MM.1S (cell line): ENCODE measurements at regions not wholly inside any gene's neighbourhood (a gene's known extent, or its start where the extent isn't known, plus 50 kb on each side); places are given as distances from the start of the nearest gene placed in this dataset.

Experiments
- DNase-seq: peaks from one replicate; pipeline ENCODE4 v3.0.0-alpha.2; 2015
- H2AFZ ChIP-seq: fragments of 300-600 bp; sonication (generic); 2 replicates; pipeline ENCODE4 v1.6.0; 2016; ENCODE audit warnings: antibody characterized with exemption, low read length
- H3F3A ChIP-seq: fragments of 300-600 bp; sonication (generic); 2 replicates; pipeline ENCODE4 v1.6.1; 2016; ENCODE audit warnings: mild to moderate bottlenecking, antibody characterized with exemption, low read length, moderate library complexity, mixed read lengths; ENCODE audit not compliant: insufficient read depth
- H3K27ac ChIP-seq: fragments of 300-600 bp; sonication (generic); 2 replicates; pipeline ENCODE4 v1.5.1; 2016; ENCODE audit warnings: mild to moderate bottlenecking, low read length
- H3K27me3 ChIP-seq: fragments of 300-600 bp; sonication (generic); replicated peaks from 2 replicates; pipeline ENCODE4 v1.6.0; 2016; ENCODE audit warnings: low read length; ENCODE audit not compliant: insufficient read depth
- H3K36me3 ChIP-seq: fragments of 300-600 bp; sonication (generic); replicated peaks from 2 replicates; pipeline ENCODE4 v1.6.1; 2016; ENCODE audit warnings: mild to moderate bottlenecking, low read length, mixed read lengths; ENCODE audit not compliant: insufficient read depth
- H3K4me1 ChIP-seq: fragments of 300-600 bp; sonication (generic); 2 replicates; pipeline ENCODE4 v1.6.1; 2016; ENCODE audit warnings: low read length, mixed read lengths
- H3K4me2 ChIP-seq: fragments of 300-600 bp; sonication (generic); 2 replicates; pipeline ENCODE4 v1.6.0; 2016; ENCODE audit warnings: low read depth, low read length
- H3K4me3 ChIP-seq: fragments of 300-600 bp; sonication (generic); 2 replicates; pipeline ENCODE4 v1.5.1; 2016; ENCODE audit warnings: low read length, mixed read lengths
- H3K79me2 ChIP-seq: fragments of 300-600 bp; sonication (generic); 2 replicates; pipeline ENCODE4 v1.6.1; 2016; ENCODE audit warnings: mixed run types, low read length, mixed read lengths
- H3K9ac ChIP-seq: fragments of 300-600 bp; sonication (generic); 2 replicates; pipeline ENCODE4 v1.6.1; 2016; ENCODE audit warnings: low read length, mixed read lengths
- H3K9me2 ChIP-seq: fragments of 300-600 bp; sonication (generic); replicated peaks from 2 replicates; pipeline ENCODE4 v1.6.1; 2016; ENCODE audit warnings: mild to moderate bottlenecking, low read length, mixed read lengths; ENCODE audit not compliant: insufficient read depth
- H3K9me3 ChIP-seq: fragments of 300-600 bp; sonication (generic); replicated peaks from 2 replicates; pipeline ENCODE4 v1.6.1; 2016; ENCODE audit warnings: mild to moderate bottlenecking, low read length, mixed read lengths; ENCODE audit not compliant: insufficient read depth
- H4K20me1 ChIP-seq: fragments of 300-600 bp; sonication (generic); 2 replicates; pipeline ENCODE4 v1.6.1; 2016; ENCODE audit warnings: mild to moderate bottlenecking, low read length, moderate library complexity, mixed read lengths; ENCODE audit not compliant: insufficient read depth
- CTCF ChIP-seq: fragments of 300-600 bp; sonication (generic); IDR thresholded peaks from 2 replicates; pipeline ENCODE4 v1.5.1; 2016; ENCODE audit warnings: antibody characterized with exemption, low read length, mixed read lengths
- EZH2 ChIP-seq: fragments of 300-600 bp; sonication (generic); optimal IDR thresholded peaks from 2 replicates; pipeline ENCODE3; 2017; ENCODE audit warnings: low read depth, mild to moderate bottlenecking, antibody characterized with exemption, low read length, mixed read lengths
- EZH2phosphoT487 ChIP-seq: fragments of 300-600 bp; sonication (generic); IDR thresholded peaks from 2 replicates; pipeline ENCODE4 v1.6.1; 2018; ENCODE audit warnings: antibody characterized with exemption, low read length

GRCh38 chr6:62819640-62820039 is 391.6 kb upstream of the FKBP1C start:
- no peaks in the 10 kb centered on the region for H3K79me2 ChIP-seq
- no peaks in the 10 kb centered on the region for H3K4me1 ChIP-seq
- DNase-seq: no peak
- H3K4me2 ChIP-seq: no peak overlapping the region
- H3K27me3 ChIP-seq: no peaks in the 10 kb centered on the region
- no peaks in the 10 kb centered on the region for H3K36me3 ChIP-seq
- H4K20me1 ChIP-seq: no peaks in the 10 kb centered on the region
- H3F3A ChIP-seq: no peaks in the 10 kb centered on the region
- TF ChIP-seq CTCF: no peak
- TF ChIP-seq EZH2phosphoT487: no peak
- TF ChIP-seq EZH2: no peak
- H3K9me3 ChIP-seq: no peaks in the 10 kb centered on the region
- no peak overlapping the region for H3K9ac ChIP-seq
- no peak overlapping the region for H2AFZ ChIP-seq
- H3K4me3 ChIP-seq: no peak overlapping the region
- no peak overlapping the region for H3K27ac ChIP-seq
- no peaks in the 10 kb centered on the region for H3K9me2 ChIP-seq

GRCh38 chr6:62808565-62809293 is 402.5 kb upstream of the FKBP1C start:
- Histone ChIP-seq H3K4me3 (no peak overlapping the region), H3K9me2 (no peaks in the 10 kb centered on the region), H3K79me2 (no peaks in the 10 kb centered on the region), H3K9me3 (no peaks in the 10 kb centered on the region), H3K9ac (no peak overlapping the region), H3K4me2 (no peak overlapping the region), H3K27ac (no peak overlapping the region), H2AFZ (no peak overlapping the region), H4K20me1 (no peaks in the 10 kb centered on the region), H3K36me3 (no peaks in the 10 kb centered on the region), H3K4me1 (0 out of 2 replicates have a peak, but pooled peaks cover 6% of the 10 kb centered on the region), H3K27me3 (no peaks in the 10 kb centered on the region), H3F3A (no peaks in the 10 kb centered on the region)
- DNase-seq: peak; percentile 27
- no peak for TF ChIP-seq CTCF
- no peak for TF ChIP-seq EZH2
- TF ChIP-seq EZH2phosphoT487: no peak

- Histone ChIP-seq H3K4me2 (no peak overlapping the region), H3K36me3 (no peaks in the 10 kb centered on the region), H3K4me1 (0 out of 2 replicates have a peak, but pooled peaks cover 6% of the 10 kb centered on the region), H3K4me3 (no peak overlapping the region), H3F3A (no peaks in the 10 kb centered on the region), H2AFZ (no peak overlapping the region), H3K27me3 (no peaks in the 10 kb centered on the region), H3K27ac (no peak overlapping the region), H3K9ac (no peak overlapping the region), H3K79me2 (no peaks in the 10 kb centered on the region), H3K9me2 (no peaks in the 10 kb centered on the region), H4K20me1 (no peaks in the 10 kb centered on the region), H3K9me3 (no peaks in the 10 kb centered on the region)
- no peak for DNase-seq
- no peak for TF ChIP-seq EZH2
- no peak for TF ChIP-seq CTCF
- TF ChIP-seq EZH2phosphoT487: no peak
These were observed 405.8 kb upstream of the FKBP1C start for GRCh38 chr6:62805431-62805830.
